ENCODE measurements at regions not wholly inside any gene's neighbourhood (a gene's known extent, or its start where the extent isn't known, plus 50 kb on each side); places are given as distances from the start of the nearest gene placed in this dataset.

DNA sequence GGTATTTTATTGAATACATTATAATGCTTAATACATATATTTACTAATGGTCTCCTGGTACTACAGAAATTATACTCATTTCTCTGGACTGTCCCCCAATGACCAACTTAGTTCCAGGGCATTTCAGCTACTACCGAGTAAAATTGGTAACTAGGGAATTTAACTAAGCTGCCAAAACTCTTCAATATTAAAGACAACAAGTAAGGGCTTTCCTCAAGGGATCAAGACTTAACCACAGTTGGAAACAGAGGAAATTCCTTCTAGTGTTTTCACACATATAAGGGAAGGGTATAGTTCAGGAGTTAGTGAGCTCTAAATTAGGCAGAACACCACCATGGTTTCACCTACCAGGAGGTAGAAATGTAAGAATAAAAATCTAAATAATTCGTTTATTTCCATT lies 357.4 kb downstream of the TBL1XR1 start:
- TF ChIP-seq, protein P1, sequence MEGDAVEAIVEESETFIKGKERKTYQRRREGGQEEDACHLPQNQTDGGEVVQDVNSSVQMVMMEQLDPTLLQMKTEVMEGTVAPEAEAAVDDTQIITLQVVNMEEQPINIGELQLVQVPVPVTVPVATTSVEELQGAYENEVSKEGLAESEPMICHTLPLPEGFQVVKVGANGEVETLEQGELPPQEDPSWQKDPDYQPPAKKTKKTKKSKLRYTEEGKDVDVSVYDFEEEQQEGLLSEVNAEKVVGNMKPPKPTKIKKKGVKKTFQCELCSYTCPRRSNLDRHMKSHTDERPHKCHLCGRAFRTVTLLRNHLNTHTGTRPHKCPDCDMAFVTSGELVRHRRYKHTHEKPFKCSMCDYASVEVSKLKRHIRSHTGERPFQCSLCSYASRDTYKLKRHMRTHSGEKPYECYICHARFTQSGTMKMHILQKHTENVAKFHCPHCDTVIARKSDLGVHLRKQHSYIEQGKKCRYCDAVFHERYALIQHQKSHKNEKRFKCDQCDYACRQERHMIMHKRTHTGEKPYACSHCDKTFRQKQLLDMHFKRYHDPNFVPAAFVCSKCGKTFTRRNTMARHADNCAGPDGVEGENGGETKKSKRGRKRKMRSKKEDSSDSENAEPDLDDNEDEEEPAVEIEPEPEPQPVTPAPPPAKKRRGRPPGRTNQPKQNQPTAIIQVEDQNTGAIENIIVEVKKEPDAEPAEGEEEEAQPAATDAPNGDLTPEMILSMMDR (IDR thresholded peaks at IDR 0.05 in 4 of 5, conservative IDR thresholded peaks at IDR 0.05 in 1 of 5), result no peak
- no peak for TF ChIP-seq POLR2A (IDR thresholded peaks at IDR 0.05)

Measured in gastrocnemius medialis (tissue), 4 donors.